Fibroblast of mammary gland (primary cell): ENCODE measurements at regions not wholly inside any gene's neighbourhood (a gene's known extent, or its start where the extent isn't known, plus 50 kb on each side); places are given as distances from the start of the nearest gene placed in this dataset.

Experiments used
- DNase-seq: peaks from one replicate; pipeline ENCODE4 v3.0.0-alpha.2; 2010; ENCODE audit warnings: low read depth
- H3K4me3 ChIP-seq: 2 replicates; pipeline ENCODE4 v1.5.1; 2011; ENCODE audit warnings: low read depth, mild to moderate bottlenecking, low read length, moderate library complexity; ENCODE audit not compliant: control insufficient read depth
- CTCF ChIP-seq: conservative IDR thresholded peaks from 2 replicates; pipeline ENCODE4 v1.5.1; 2011; ENCODE audit warnings: low read depth, low read length, inconsistent platforms; ENCODE audit not compliant: control insufficient read depth, insufficient read depth

GRCh38 chr11:42363701-42364100, 904.2 kb upstream of the LRRC4C start:
- no peak for TF ChIP-seq CTCF
- no peak overlapping the region for H3K4me3 ChIP-seq
- DNase-seq, result no peak

GRCh38 chr11:42390116-42390515, 921.7 kb upstream of the API5 start:
- DNase-seq, result no peak
- TF ChIP-seq CTCF, result no peak
- H3K4me3 ChIP-seq, result no peak overlapping the region

- no peak for DNase-seq
- H3K4me3 ChIP-seq, result no peak overlapping the region
- TF ChIP-seq CTCF, result no peak
Observed at GRCh38 chr11:42397483-42397882, 914.3 kb upstream of the API5 start.

GRCh38 chr11:42407341-42407740, 904.5 kb upstream of the API5 start:
- TF ChIP-seq CTCF, result no peak
- no peak overlapping the region for H3K4me3 ChIP-seq
- DNase-seq, result no peak

- peak; percentile 1 for DNase-seq
- no peak for TF ChIP-seq CTCF
Observed at GRCh38 chr11:42410251-42410955, 901.4 kb upstream of the API5 start.

GRCh38 chr11:42412590-42412989, 899.2 kb upstream of the API5 start:
- H3K4me3 ChIP-seq, result no peak overlapping the region
- TF ChIP-seq CTCF, result no peak
- no peak for DNase-seq

More at GRCh38 chr11:42410251-42410955, 901.4 kb upstream of the API5 start:
- H3K4me3 ChIP-seq, result no peak overlapping the region
